Large intestine (tissue), 3 donors: ENCODE measurements at regions not wholly inside any gene's neighbourhood (a gene's known extent, or its start where the extent isn't known, plus 50 kb on each side); places are given as distances from the start of the nearest gene placed in this dataset.

ENCODE experiments used
- DNase-seq, 2 donors: peaks; one replicate each; pipeline versions ENCODE4 v3.0.0 to v3.0.0-alpha.2; 2013
- H3K27ac ChIP-seq: one replicate; pipeline ENCODE4 v1.5.1; 2013; ENCODE audit warnings: low read length
- H3K27me3 ChIP-seq: 2 replicates; pipeline ENCODE4 v1.6.1; 2013; ENCODE audit warnings: low read length; ENCODE audit not compliant: control insufficient read depth, insufficient read depth
- H3K36me3 ChIP-seq: 2 replicates; pipeline ENCODE4 v1.6.1; 2013; ENCODE audit warnings: low read length; ENCODE audit not compliant: control insufficient read depth, insufficient read depth
- H3K4me1 ChIP-seq: one replicate; pipeline ENCODE4 v1.6.1; 2013; ENCODE audit warnings: low read length; ENCODE audit not compliant: control insufficient read depth, insufficient read depth
- H3K4me3 ChIP-seq: one replicate; pipeline ENCODE4 v1.5.1; 2013; ENCODE audit warnings: low read length
- H3K9me3 ChIP-seq: one replicate; pipeline ENCODE4 v1.6.1; 2013; ENCODE audit warnings: mild to moderate bottlenecking, low read depth, low read length, moderate library complexity; ENCODE audit not compliant: control insufficient read depth
- WGBS: methylation state at CpG from one replicate; pipeline ENCODE4 v1.1.5; 2013; ENCODE audit warnings: low lambda C conversion rate; ENCODE audit not compliant: insufficient coverage; 5-methylcytosine and 5-hydroxymethylcytosine counted together

DNA sequence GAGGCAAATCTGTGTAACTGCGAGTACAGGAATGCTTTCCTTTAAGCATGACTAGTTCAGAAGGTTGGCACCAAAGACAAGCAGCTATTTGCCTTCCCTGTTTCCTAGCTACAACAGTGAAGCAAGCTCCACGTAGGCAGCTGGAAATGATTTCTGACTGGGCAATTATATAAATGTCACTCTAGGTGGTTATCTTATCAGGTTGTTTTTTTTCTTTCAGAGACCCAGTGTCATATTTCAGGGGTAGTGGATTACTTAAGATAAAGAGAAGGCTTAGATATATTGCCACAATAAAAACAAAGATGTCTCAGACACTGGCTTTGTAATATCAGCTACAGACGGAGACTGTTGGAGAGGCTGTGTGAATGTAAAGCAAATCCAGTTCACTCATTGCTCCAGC lies 748.9 kb upstream of the NXPH2 start:
- WGBS: no CpG with 5 or more reads among the region's 3 CpGs

GRCh38 chr2:139526781-139527180 lies 746.6 kb upstream of the NXPH2 start:
- H3K36me3 ChIP-seq: no peaks in the 10 kb centered on the region
- no peaks in the 10 kb centered on the region for H3K9me3 ChIP-seq
- 100% methylated on average over 1 of the region's 1 CpG for WGBS
- DNase-seq: no peak
- no peaks in the 10 kb centered on the region for H3K4me1 ChIP-seq
- H3K27ac ChIP-seq: no peak overlapping the region
- H3K4me3 ChIP-seq: no peak overlapping the region
- H3K27me3 ChIP-seq: no peaks in the 10 kb centered on the region

More for the DNA sequence above, 748.9 kb upstream of the NXPH2 start:
- Histone ChIP-seq H3K4me1 (no peaks in the 10 kb centered on the region), H3K36me3 (no peaks in the 10 kb centered on the region), H3K9me3 (no peaks in the 10 kb centered on the region), H3K27me3 (no peaks in the 10 kb centered on the region), H3K27ac (no peak overlapping the region), H3K4me3 (no peak overlapping the region)
- DNase-seq: peak; percentile 10 to 30

- WGBS: 100% methylated on average over 2 of the region's 5 CpGs
- Histone ChIP-seq H3K4me3 (no peak overlapping the region), H3K9me3 (no peaks in the 10 kb centered on the region)
Observed at GRCh38 chr2:139518321-139518720, 738.1 kb upstream of the NXPH2 start.

GRCh38 chr2:139514951-139515350 lies 734.8 kb upstream of the NXPH2 start:
- Histone ChIP-seq H3K4me3 (no peak overlapping the region), H3K27me3 (no peaks in the 10 kb centered on the region), H3K27ac (no peak overlapping the region), H3K4me1 (no peaks in the 10 kb centered on the region), H3K9me3 (no peaks in the 10 kb centered on the region), H3K36me3 (no peaks in the 10 kb centered on the region)
- DNase-seq: no peak
- whole genome bisulfite sequencing: 100% methylated on average over 1 of the region's 5 CpGs

More at GRCh38 chr2:139518321-139518720, 738.1 kb upstream of the NXPH2 start:
- H3K27me3 ChIP-seq: no peaks in the 10 kb centered on the region
- DNase-seq: no peak
- no peak overlapping the region for H3K27ac ChIP-seq
- no peaks in the 10 kb centered on the region for H3K36me3 ChIP-seq
- H3K4me1 ChIP-seq: no peaks in the 10 kb centered on the region

- no peak for DNase-seq
- 100% methylated on average over 1 of the region's 3 CpGs for WGBS
- Histone ChIP-seq H3K27ac (no peak overlapping the region), H3K36me3 (no peaks in the 10 kb centered on the region), H3K27me3 (no peaks in the 10 kb centered on the region), H3K4me3 (no peak overlapping the region), H3K9me3 (no peaks in the 10 kb centered on the region), H3K4me1 (no peaks in the 10 kb centered on the region)
Observed at GRCh38 chr2:139495851-139496250, 715.7 kb upstream of the NXPH2 start.

DNA sequence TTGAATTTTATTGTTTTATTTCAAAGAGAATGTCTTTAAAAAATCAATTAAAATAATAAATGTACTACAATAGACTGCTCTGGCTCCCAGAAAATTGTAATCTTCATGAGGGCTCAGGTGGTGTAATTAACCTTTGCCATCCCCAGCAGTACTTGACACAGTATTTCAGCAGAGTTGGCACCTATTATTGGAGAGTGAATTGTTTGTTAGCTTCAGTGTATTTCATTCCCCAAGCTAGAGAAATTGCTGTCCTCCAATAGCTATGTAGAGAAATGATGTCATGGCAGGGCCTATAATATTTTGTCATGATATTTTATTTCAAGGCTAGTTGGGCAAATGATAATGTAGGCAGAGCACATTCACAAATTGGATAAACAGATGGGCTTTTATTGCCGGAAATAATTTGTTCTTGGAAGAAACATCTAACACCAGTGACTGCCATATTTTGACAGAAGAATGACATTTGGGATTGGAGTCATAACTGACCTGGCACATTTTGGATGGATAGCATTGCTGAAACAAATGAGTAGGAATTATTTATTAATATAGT lies 712.0 kb upstream of the NXPH2 start:
- no peak for DNase-seq
- no peaks in the 10 kb centered on the region for H3K36me3 ChIP-seq
- 100% methylated on average over 1 of the region's 1 CpG for WGBS

GRCh38 chr2:139480161-139480650 lies 700.0 kb upstream of the NXPH2 start:
- no peak overlapping the region for H3K27ac ChIP-seq
- no peaks in the 10 kb centered on the region for H3K9me3 ChIP-seq
- H3K4me1 ChIP-seq: no peaks in the 10 kb centered on the region
- H3K4me3 ChIP-seq: no peak overlapping the region
- no peaks in the 10 kb centered on the region for H3K27me3 ChIP-seq
- DNase-seq: no peak
- 71% methylated on average over 2 of the region's 3 CpGs for WGBS
- no peaks in the 10 kb centered on the region for H3K36me3 ChIP-seq

More for the DNA sequence above, 712.0 kb upstream of the NXPH2 start:
- Histone ChIP-seq H3K4me3 (no peak overlapping the region), H3K27me3 (no peaks in the 10 kb centered on the region), H3K27ac (no peak overlapping the region), H3K9me3 (no peaks in the 10 kb centered on the region), H3K4me1 (no peaks in the 10 kb centered on the region)

- DNase-seq: peak in 1 of 2 donors; percentile 4
- no peaks in the 10 kb centered on the region for H3K9me3 ChIP-seq
- H3K36me3 ChIP-seq: no peaks in the 10 kb centered on the region
- H3K4me3 ChIP-seq: no peak overlapping the region
- H3K27ac ChIP-seq: no peak overlapping the region
- H3K4me1 ChIP-seq: no peaks in the 10 kb centered on the region
- H3K27me3 ChIP-seq: no peaks in the 10 kb centered on the region
- WGBS: 61% methylated on average over 3 of the region's 3 CpGs
Observed at GRCh38 chr2:139478165-139478914, 698.1 kb upstream of the NXPH2 start.

GRCh38 chr2:139477618-139478017 lies 697.4 kb upstream of the NXPH2 start:
- 80% methylated on average over 1 of the region's 8 CpGs for WGBS
- Histone ChIP-seq H3K27me3 (no peaks in the 10 kb centered on the region), H3K27ac (no peak overlapping the region), H3K36me3 (no peaks in the 10 kb centered on the region), H3K4me1 (no peaks in the 10 kb centered on the region), H3K9me3 (no peaks in the 10 kb centered on the region), H3K4me3 (no peak overlapping the region)
- no peak for DNase-seq

GRCh38 chr2:139469985-139470384 lies 689.8 kb upstream of the NXPH2 start:
- no CpG with 5 or more reads among the region's 1 CpG for WGBS
- H3K4me3 ChIP-seq: no peak overlapping the region
- H3K9me3 ChIP-seq: no peaks in the 10 kb centered on the region
- no peaks in the 10 kb centered on the region for H3K4me1 ChIP-seq
- H3K27ac ChIP-seq: no peak overlapping the region
- no peaks in the 10 kb centered on the region for H3K36me3 ChIP-seq
- no peak for DNase-seq
- no peaks in the 10 kb centered on the region for H3K27me3 ChIP-seq
